Ureter (tissue), 1 donor: ENCODE measurements at regions not wholly inside any gene's neighbourhood (a gene's known extent, or its start where the extent isn't known, plus 50 kb on each side); places are given as distances from the start of the nearest gene placed in this dataset.
"Not testable (repeated sequence)": the region's sequence is repeated elsewhere in the genome, so short reads cannot be mapped to it uniquely, and the experiment has no call there.

Experiments
- DNase-seq: peaks from one replicate; pipeline ENCODE4 v3.0.0-alpha.2; 2020; ENCODE audit warnings: low spot score
- donor health status: DM: yes; HTN: yes; CAD: no.

DNA sequence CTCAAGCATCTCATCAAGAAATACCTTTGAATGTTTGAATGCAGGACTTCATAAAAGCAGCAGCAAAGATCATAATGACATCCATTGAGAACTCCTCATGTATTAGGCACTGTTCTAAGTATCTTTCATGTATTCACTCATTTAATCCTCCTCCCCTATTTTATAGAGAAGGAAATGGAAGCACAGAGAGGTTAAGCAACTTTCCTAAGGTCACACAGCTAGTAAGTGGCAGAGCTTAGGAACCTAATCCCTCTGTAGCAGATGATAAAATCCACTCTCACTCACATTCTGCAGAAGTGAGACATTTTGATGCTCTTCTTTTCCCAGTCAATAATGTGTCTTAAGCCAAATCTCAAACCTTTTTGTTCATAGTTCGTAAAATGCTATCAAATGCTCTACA lies 350.8 kb upstream of the C16orf82 start:
- no peak for DNase-seq

- no peak for DNase-seq
These were observed 348.9 kb upstream of the C16orf82 start for GRCh38 chr16:26717826-26718225.

- DNase-seq: no peak
These were observed 345.4 kb upstream of the C16orf82 start for GRCh38 chr16:26721290-26721689.

GRCh38 chr16:26721957-26722356 lies 344.8 kb upstream of the C16orf82 start:
- DNase-seq: not testable (repeated sequence)

- no peak for DNase-seq
These were observed 342.5 kb upstream of the C16orf82 start for GRCh38 chr16:26724189-26724588.

GRCh38 chr16:26727848-26728247 lies 338.9 kb upstream of the C16orf82 start:
- no peak for DNase-seq

DNA sequence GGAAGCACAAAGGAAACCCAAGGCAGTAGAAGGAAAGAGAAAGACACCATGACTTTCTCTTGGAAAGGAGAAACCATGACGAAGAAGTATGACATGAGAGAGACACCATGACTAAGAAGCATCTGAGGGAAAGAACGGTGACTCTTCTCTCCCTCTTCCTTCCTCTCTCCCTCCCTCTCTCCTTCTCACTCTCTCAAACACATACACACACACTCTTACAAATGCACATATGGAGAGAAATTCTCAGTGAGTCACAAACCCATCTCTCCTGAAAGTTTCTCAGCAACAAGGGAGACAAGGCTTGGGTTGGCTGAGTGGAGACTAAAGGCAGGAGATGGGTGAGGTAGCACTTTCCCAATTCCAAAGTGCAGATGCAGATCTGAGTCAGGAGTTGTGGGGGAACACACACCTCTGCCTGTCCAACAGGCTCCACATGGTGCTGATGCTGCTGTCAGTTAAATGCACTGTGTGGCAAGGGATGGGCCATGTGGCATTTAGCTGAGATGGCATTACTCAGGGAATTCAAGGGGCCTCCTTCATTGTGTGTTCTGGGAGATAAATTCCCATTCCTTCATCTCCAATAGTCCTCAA lies 336.7 kb upstream of the C16orf82 start:
- no peak for DNase-seq

- no peak for DNase-seq
These were observed 335.0 kb upstream of the C16orf82 start for GRCh38 chr16:26731729-26732128.

- no peak for DNase-seq
These were observed 333.0 kb upstream of the C16orf82 start for GRCh38 chr16:26733710-26734109.

- no peak for DNase-seq
These were observed 331.2 kb upstream of the C16orf82 start for GRCh38 chr16:26735521-26735920.

- DNase-seq: no peak
These were observed 330.6 kb upstream of the C16orf82 start for GRCh38 chr16:26736084-26736483.

DNA sequence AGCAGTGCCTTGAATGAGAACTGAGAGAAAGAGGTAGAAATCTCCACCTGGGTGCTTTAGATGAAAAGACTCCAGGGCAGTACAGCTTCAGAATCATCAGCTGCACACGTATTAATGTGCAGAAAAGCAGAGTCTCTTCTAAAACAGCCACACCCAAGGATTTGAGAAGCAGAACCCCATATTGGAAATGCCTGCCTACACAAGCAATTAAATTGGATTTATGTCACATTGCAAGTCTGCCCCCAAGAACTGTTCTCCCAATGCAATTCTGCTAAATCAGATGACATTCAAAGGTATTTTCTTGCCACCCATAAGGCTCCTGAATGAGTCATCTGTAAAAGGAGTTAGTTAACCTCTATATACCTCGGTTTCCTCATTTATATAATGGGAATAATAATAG lies 326.0 kb upstream of the C16orf82 start:
- no peak for DNase-seq

- DNase-seq: no peak
These were observed 324.7 kb upstream of the C16orf82 start for GRCh38 chr16:26742040-26742439.

- no peak for DNase-seq
These were observed 322.3 kb upstream of the C16orf82 start for GRCh38 chr16:26744430-26744829.

- DNase-seq: no peak
These were observed 319.0 kb upstream of the C16orf82 start for GRCh38 chr16:26747760-26748159.

GRCh38 chr16:26749072-26749471 lies 317.7 kb upstream of the C16orf82 start:
- DNase-seq: no peak

DNA sequence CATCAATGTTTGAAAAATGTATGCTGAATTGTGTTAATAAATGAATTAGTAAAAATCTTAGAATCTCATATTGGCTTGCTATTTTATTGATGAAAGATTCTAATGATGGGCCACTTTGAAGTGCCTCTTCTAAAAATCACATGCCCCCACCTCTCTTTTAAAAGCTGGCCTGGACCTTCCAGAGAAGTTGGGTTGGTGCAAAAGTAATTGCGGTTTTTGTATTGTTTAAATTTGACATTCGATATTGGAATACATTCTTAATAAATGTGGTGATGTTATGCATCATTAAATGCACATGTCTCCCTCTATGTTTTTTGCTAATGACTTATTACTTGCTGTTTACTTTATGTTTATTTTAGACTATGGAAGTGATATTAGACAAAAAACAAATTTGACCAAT lies 314.6 kb upstream of the C16orf82 start:
- no peak for DNase-seq

- DNase-seq: no peak
These were observed 310.1 kb upstream of the C16orf82 start for GRCh38 chr16:26756633-26757032.

- DNase-seq: no peak
These were observed 304.1 kb upstream of the C16orf82 start for GRCh38 chr16:26762594-26762993.

DNA sequence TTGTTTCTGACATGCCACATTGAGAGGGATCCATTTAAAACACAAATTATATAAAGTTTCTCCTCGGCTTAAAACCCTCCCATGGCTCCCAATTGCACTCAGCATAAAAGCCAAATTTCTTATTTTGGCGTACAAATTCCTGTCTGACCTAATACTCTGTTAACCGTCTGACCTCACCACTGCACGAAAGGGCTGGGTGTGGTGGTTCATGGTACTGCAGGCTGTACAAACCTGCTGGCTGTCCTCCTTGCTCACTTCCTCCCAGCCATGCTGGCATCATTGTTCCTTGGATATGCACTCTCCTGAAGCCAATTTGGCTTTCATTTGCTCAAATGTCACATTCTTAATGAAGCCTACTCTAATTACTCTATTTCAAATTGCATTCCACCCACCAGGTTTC lies 301.6 kb upstream of the C16orf82 start:
- no peak for DNase-seq

DNA sequence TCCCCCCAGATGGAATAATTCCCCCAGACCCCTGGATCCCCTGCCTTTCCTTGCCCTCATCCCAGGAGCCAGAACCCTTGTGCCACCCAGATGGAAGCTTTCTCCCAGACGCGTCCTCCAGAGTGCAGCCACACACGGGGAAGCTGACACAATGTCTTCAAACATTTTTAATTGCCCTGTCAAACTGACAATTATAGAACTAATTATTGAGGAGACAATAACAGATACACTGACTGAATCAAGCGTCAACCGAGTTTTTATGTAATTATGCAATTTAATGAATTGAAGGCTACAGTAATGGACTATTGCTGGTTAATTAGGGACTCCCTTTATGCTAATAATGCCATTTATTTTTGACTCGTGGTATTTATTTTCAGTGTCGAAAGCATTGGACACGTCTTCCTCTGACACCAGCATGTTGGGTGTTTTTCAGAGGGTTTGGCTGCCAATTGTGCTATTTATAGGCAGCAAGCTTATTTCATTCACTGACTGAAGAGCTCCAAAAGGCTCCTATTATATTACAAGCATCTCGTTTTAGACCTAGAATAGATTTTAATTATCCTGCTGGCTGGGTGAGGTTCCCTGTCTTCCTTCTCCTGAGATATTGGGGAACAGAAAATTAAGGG lies 298.2 kb upstream of the C16orf82 start:
- DNase-seq: no peak

GRCh38 chr16:26770547-26770946 lies 296.2 kb upstream of the C16orf82 start:
- no peak for DNase-seq

GRCh38 chr16:26772503-26772902 lies 294.2 kb upstream of the C16orf82 start:
- DNase-seq: no peak

DNA sequence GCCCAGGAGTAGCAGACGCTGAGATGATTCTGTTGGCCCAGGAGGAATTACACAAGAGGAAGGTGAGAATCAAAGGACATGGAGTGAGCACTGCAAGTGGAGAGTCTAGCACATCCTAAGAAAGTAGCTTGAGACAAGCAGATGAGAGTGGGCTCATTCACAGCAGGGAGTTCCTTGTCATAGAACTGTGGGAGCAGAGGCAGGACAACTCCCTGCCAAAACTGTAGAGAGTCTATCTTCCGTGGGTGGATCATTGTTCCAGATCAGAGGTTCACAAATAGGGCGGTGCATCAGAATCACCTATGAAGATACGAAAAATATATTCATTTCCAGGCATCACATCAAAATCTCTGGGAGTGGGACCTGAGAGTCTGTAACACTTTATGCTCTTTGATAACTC lies 288.9 kb upstream of the C16orf82 start:
- DNase-seq: no peak
